GM23248 (cell line): ENCODE measurements at regions not wholly inside any gene's neighbourhood (a gene's known extent, or its start where the extent isn't known, plus 50 kb on each side); places are given as distances from the start of the nearest gene placed in this dataset.
A peak's percentile ranks its signal among the peaks of the same experiment; 100 is the strongest.

Experiments used
- DNase-seq: peaks from one replicate; pipeline ENCODE4 v3.0.0-alpha.2; 2015
- H2AFZ ChIP-seq: fragments of 200-600 bp; sonication (generic); 2 replicates; pipeline ENCODE4 v1.6.1; 2016; ENCODE audit warnings: antibody characterized with exemption
- H3F3A ChIP-seq: fragments of 200-600 bp; sonication (generic); 2 replicates; pipeline ENCODE4 v1.6.1; 2016; ENCODE audit warnings: mild to moderate bottlenecking, antibody characterized with exemption, mixed run types; ENCODE audit not compliant: insufficient read depth
- H3K27ac ChIP-seq: fragments of 200-600 bp; sonication (generic); 2 replicates; pipeline ENCODE4 v1.5.1; 2016; ENCODE audit warnings: mild to moderate bottlenecking
- H3K27me3 ChIP-seq: fragments of 200-600 bp; sonication (generic); replicated peaks from 2 replicates; pipeline ENCODE4 v1.6.1; 2016; ENCODE audit warnings: mild to moderate bottlenecking; ENCODE audit not compliant: insufficient read depth
- H3K36me3 ChIP-seq: fragments of 200-600 bp; sonication (generic); 2 replicates; pipeline ENCODE4 v1.6.1; 2016; ENCODE audit warnings: low read depth, mild to moderate bottlenecking
- H3K4me1 ChIP-seq: fragments of 200-600 bp; sonication (generic); 2 replicates; pipeline ENCODE4 v1.6.1; 2016; ENCODE audit warnings: mild to moderate bottlenecking; ENCODE audit not compliant: insufficient read depth
- H3K4me2 ChIP-seq: fragments of 200-600 bp; sonication (generic); one replicate; pipeline ENCODE4 v1.6.1; 2016; ENCODE audit warnings: mild to moderate bottlenecking; ENCODE audit not compliant: unreplicated experiment
- H3K4me3 ChIP-seq: fragments of 200-600 bp; sonication (generic); 2 replicates; pipeline ENCODE4 v1.5.1; 2016; ENCODE audit warnings: mild to moderate bottlenecking
- H3K79me2 ChIP-seq: fragments of 200-600 bp; sonication (generic); 2 replicates; pipeline ENCODE4 v1.6.1; 2016; ENCODE audit warnings: mild to moderate bottlenecking; ENCODE audit not compliant: insufficient read depth
- H3K9ac ChIP-seq: fragments of 200-600 bp; sonication (generic); 2 replicates; pipeline ENCODE4 v1.6.1; 2016; ENCODE audit warnings: mild to moderate bottlenecking
- H3K9me2 ChIP-seq: fragments of 200-600 bp; sonication (generic); 2 replicates; pipeline ENCODE4 v1.6.1; 2016; ENCODE audit warnings: mixed run types, mild to moderate bottlenecking, moderate library complexity; ENCODE audit not compliant: insufficient read depth
- H3K9me3 ChIP-seq: fragments of 200-600 bp; sonication (generic); one replicate; pipeline ENCODE4 v1.6.1; 2017; ENCODE audit warnings: low read depth
- H4K20me1 ChIP-seq: fragments of 200-600 bp; sonication (generic); 2 replicates; pipeline ENCODE4 v1.6.0; 2016; ENCODE audit not compliant: insufficient read depth
- EZH2 ChIP-seq: fragments of 200-600 bp; sonication (generic); IDR thresholded peaks from 2 replicates; pipeline ENCODE4 v1.6.1; 2018; ENCODE audit warnings: antibody characterized with exemption, mild to moderate bottlenecking; ENCODE audit not compliant: insufficient read depth, poor library complexity, severe bottlenecking
- EZH2phosphoT487 ChIP-seq: fragments of 200-600 bp; sonication (generic); IDR thresholded peaks from 2 replicates; pipeline ENCODE4 v1.6.1; 2018; ENCODE audit warnings: antibody characterized with exemption, moderate library complexity, mild to moderate bottlenecking, low read depth; ENCODE audit not compliant: insufficient read depth
- WGBS, 2 experiments: methylation state at CpG; one replicate each; pipeline ENCODE4 v1.1.6; 2015 to 2017; ENCODE audit warnings: low lambda C conversion rate in 2 of 2, low coverage in 1 of 2; ENCODE audit errors: missing lambda C conversion rate in 2 of 2; 5-methylcytosine and 5-hydroxymethylcytosine counted together
- in situ Hi-C: fragments of 300-500 bp; cut with MboI; formaldehyde crosslinking; loops from 2 replicates; pipeline ENCODE4 v1.15.0; 2020

- H3K79me2 ChIP-seq, result no peaks in the 10 kb centered on the region
- H4K20me1 ChIP-seq, result no peaks in the 10 kb centered on the region
- TF ChIP-seq EZH2 (no peak), EZH2phosphoT487 (no peak)
- H3F3A ChIP-seq, result no peaks in the 10 kb centered on the region; the same call in 1 of the 2 replicates
- in situ Hi-C loops, result loop anchor here (10.0 kb wide), 1 partner anchor 343 kb away; no protein-coding TSS in a partner anchor
- H2AFZ ChIP-seq, result no peak overlapping the region
- no peaks in the 10 kb centered on the region for H3K9me3 ChIP-seq
- no peaks in the 10 kb centered on the region for H3K27me3 ChIP-seq
- no peaks in the 10 kb centered on the region for H3K9me2 ChIP-seq
- no peaks in the 10 kb centered on the region for H3K36me3 ChIP-seq
- DNase-seq, result peak; percentile 12
- no peak overlapping the region for H3K27ac ChIP-seq
- H3K4me1 ChIP-seq, result peaks cover 16% of the 10 kb centered on the region
- H3K4me3 ChIP-seq, result no peak overlapping the region
- no peak overlapping the region for H3K4me2 ChIP-seq
- 85 to 89% methylated on average over 6 of the region's 6 CpGs for WGBS, 2 experiments
- H3K9ac ChIP-seq, result no peak overlapping the region
These were observed 109.7 kb downstream of the MFSD1 start for GRCh38 chr3:158911586-158911985.

DNA sequence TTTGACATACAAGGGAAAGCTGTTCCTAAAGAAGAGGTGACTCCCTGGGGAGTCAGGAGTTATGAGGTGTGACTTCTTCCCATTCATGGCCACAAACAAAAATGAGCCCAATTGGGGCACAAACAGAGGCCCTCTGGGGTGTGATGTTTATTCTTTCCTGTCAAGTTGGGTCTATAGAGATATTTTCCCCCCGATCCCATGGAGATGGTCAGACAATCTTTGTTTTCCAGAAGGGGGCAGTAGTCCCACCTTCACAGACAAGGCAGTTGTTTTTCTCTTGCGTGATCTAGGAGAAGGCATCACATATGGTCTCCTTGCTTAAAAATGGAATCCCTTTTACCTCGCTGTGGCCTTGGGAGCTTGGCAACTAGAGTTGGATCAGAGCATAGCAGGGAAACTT lies 110.3 kb downstream of the MFSD1 start:
- no peak overlapping the region for H2AFZ ChIP-seq
- no peaks in the 10 kb centered on the region for H3K27me3 ChIP-seq
- no peak for TF ChIP-seq EZH2
- TF ChIP-seq EZH2phosphoT487, result no peak
- no peaks in the 10 kb centered on the region for H3K79me2 ChIP-seq
- in situ Hi-C loops, result loop anchor here (10.0 kb wide), 1 partner anchor 343 kb away; no protein-coding TSS in a partner anchor
- no peak overlapping the region for H3K4me3 ChIP-seq
- peaks cover 16% of the 10 kb centered on the region for H3K4me1 ChIP-seq
- no peak overlapping the region for H3K27ac ChIP-seq
- H3K36me3 ChIP-seq, result no peaks in the 10 kb centered on the region
- WGBS, 2 experiments, result 77 to 83% methylated on average over 3 of the region's 3 CpGs
- H3K4me2 ChIP-seq, result no peak overlapping the region
- H4K20me1 ChIP-seq, result no peaks in the 10 kb centered on the region
- no peaks in the 10 kb centered on the region for H3K9me2 ChIP-seq
- no peak for DNase-seq
- H3K9me3 ChIP-seq, result no peaks in the 10 kb centered on the region
- H3F3A ChIP-seq, result no peaks in the 10 kb centered on the region; the same call in 1 of the 2 replicates
- no peak overlapping the region for H3K9ac ChIP-seq

- no peak overlapping the region for H3K9ac ChIP-seq
- TF ChIP-seq EZH2 (no peak), EZH2phosphoT487 (no peak)
- DNase-seq, result peak; percentile 52
- no peak overlapping the region for H3K27ac ChIP-seq
- peaks cover 16% of the 10 kb centered on the region for H3K4me1 ChIP-seq
- H3K79me2 ChIP-seq, result no peaks in the 10 kb centered on the region
- no peak overlapping the region for H2AFZ ChIP-seq
- no peaks in the 10 kb centered on the region for H3K36me3 ChIP-seq
- WGBS, 2 experiments, result 51% methylated on average over 6 of the region's 6 CpGs
- no peaks in the 10 kb centered on the region; the same call in 1 of the 2 replicates for H3F3A ChIP-seq
- H3K9me2 ChIP-seq, result no peaks in the 10 kb centered on the region
- in situ Hi-C loops, result loop anchor here (10.0 kb wide), 1 partner anchor 342 kb away; no protein-coding TSS in a partner anchor
- H4K20me1 ChIP-seq, result no peaks in the 10 kb centered on the region
- no peaks in the 10 kb centered on the region for H3K9me3 ChIP-seq
- H3K4me2 ChIP-seq, result no peak overlapping the region
- no peak overlapping the region for H3K4me3 ChIP-seq
- H3K27me3 ChIP-seq, result no peaks in the 10 kb centered on the region
These were observed 110.8 kb downstream of the MFSD1 start for GRCh38 chr3:158912621-158913020.

- DNase-seq, result no peak
- 90 to 95% methylated on average over 4 of the region's 4 CpGs for WGBS, 2 experiments
- no peak overlapping the region for H3K27ac ChIP-seq
- TF ChIP-seq EZH2phosphoT487, result no peak
- no peak for TF ChIP-seq EZH2
- no peak overlapping the region for H2AFZ ChIP-seq
- H3K4me3 ChIP-seq, result no peak overlapping the region
- no peaks in the 10 kb centered on the region for H3K36me3 ChIP-seq
- H4K20me1 ChIP-seq, result no peaks in the 10 kb centered on the region
- H3K4me2 ChIP-seq, result no peak overlapping the region
- H3K9me3 ChIP-seq, result no peaks in the 10 kb centered on the region
- no peaks in the 10 kb centered on the region for H3K9me2 ChIP-seq
- peaks cover 14% of the 10 kb centered on the region for H3K4me1 ChIP-seq
- in situ Hi-C loops, result loop anchor here (10.0 kb wide), 1 partner anchor 339 kb away; no protein-coding TSS in a partner anchor
- H3K79me2 ChIP-seq, result no peaks in the 10 kb centered on the region
- no peaks in the 10 kb centered on the region for H3K27me3 ChIP-seq
- H3F3A ChIP-seq, result peaks cover 3% of the 10 kb centered on the region; the same call in 1 of the 2 replicates
- H3K9ac ChIP-seq, result no peak overlapping the region
These were observed 114.3 kb downstream of the MFSD1 start for GRCh38 chr3:158916111-158916510.
